Activated CD8-positive, alpha-beta memory T cell treated with anti-CD3 and anti-CD28 coated beads for 24 hours (primary cell): ENCODE measurements at regions not wholly inside any gene's neighbourhood (a gene's known extent, or its start where the extent isn't known, plus 50 kb on each side); places are given as distances from the start of the nearest gene placed in this dataset.
"Not testable (repeated sequence)": the region's sequence is repeated elsewhere in the genome, so short reads cannot be mapped to it uniquely, and the experiment has no call there.

Source experiments
- DNase-seq: peaks from one replicate; pipeline ENCODE4 v3.0.0-alpha.2; 2020

GRCh38 chr2:226184940-226185615 lies 614.5 kb downstream of the IRS1 start:
- DNase-seq = no peak

DNA sequence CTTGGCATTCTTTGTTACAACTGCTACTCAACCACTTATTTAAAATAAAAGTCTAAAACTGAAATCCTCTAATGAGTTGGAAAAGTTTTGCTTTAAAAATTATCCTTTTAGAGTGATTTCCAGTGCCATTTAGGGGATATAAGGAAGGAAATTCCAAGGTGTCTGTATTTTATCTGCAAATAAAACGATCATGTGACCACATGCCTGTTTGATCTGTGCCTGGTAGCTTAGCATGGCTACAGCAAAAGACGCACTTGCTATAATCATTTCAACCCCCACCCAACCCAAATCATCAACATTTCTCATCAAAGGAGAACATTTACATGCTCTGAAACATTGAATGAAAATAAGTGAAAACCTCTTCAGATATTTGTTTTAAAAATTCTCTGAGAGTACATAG lies 615.1 kb downstream of the IRS1 start:
- no peak for DNase-seq

DNA sequence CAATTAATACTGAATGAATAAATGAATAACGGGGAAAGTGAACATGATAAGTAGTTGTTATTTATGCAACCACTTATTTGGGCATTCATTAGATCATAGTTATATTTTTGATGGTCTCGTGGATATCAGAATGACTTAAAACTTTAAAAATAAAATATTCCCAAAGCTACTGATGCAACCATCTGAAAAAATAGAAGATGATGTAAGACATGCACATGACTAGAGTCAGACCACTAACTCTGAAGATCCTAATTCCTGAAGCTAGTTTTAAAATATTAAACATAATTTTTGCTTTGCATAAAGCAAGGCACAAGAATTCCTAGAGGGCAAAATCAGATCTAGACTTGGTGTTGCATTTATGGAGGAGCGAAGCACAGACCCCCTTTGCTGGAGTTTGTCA lies 616.1 kb downstream of the IRS1 start:
- no peak for DNase-seq

DNA sequence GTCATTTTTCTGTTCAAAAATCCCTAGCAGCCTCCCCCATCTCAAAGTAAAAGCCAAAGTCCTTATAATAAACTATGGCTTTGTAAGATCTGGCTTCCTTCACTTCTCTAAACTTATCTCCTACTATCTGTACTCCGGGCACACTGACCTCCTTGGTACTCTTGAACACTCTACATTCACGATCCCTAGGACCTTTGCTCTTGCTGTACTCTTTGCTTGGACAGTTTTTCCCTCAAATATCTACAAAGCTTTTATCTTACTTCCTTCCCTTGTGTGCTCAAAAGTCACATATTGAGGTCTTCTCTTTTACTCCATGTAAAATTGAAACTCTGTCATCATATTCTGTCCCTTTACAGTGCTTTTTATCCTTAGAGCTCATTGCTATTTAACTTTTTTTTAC lies 616.6 kb downstream of the IRS1 start:
- DNase-seq = no peak

- DNase-seq = no peak
These were observed 617.7 kb downstream of the IRS1 start for GRCh38 chr2:226181909-226182308.

DNA sequence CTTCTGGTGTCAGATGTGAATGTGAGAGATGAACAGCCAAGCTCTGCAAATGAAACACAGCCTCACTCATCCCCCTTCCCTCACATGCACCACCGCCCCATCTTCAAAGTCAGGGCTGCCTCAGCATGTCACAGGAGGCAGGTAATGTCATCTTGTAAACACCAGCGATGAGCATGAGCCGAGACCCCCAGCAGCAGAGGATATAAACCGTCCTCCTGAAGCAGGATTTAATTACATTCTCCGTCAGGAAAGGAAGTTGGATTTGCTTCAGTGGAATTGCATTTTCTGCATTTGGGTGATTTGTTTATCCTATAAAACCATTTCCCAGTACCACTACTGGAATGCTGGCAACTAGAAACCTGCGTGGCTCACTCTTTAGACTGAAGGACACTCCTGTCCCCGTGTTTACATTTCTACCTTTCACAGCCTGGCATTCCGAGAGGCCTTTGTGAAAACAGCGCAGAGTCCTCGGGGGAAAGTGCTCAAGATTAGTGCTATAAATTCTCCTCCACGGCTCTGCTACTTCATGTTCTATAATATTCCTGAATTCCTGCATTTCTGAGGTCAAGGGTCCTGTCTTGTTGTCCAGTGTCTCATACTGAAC lies 619.2 kb downstream of the IRS1 start:
- DNase-seq = no peak

DNA sequence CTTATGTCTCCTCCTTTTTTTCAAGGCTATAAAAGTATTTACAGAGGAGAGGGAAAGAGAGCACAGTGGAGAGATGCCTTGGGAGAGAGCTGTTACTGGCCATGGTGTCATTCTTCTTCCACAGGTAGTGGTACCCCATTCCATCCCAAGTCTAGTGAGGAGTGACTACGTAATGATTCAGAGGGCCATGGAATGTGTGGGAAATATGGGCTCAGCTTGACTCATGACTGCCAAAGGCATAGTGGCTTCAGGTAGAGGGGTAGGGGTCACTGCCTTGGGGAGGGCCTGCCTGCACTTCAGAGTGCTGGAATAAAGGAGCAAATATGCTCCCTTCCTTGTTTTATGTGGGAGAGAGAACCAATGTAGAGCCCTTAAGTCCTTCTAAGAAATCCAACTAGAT lies 620.6 kb downstream of the IRS1 start:
- no peak for DNase-seq

DNA sequence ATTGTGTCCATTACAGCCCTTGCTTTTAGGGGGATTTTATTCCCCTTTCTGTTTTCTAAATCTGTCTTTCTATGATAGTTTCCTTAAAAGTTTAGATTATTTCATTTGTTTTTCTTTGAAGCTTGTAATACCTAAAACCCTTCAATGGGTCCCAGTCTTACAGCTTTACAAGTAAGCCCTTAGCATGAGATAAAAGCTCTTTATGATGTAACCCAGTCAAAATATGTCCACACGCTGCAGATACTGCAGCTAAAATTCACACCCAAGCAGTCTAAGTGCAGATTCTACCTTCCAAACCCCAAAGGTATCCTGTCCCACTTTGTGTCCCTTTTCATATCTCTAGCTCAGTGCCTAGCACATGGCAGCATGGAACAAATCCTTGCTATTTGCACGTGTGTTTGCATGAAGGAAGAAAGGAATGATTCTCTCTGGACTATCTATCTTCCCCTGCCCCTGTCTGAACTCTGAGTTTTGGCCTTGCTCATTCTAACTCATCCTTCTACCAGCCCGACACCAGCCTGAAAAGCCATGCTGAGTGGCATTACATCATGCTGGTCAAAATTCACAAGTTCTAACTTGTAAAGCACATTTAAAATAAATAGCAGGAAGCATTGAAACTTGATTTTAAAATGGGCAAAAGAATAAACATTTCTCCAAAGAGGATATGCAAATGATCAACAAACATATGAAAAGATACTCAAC lies 623.2 kb downstream of the IRS1 start:
- no peak for DNase-seq

DNA sequence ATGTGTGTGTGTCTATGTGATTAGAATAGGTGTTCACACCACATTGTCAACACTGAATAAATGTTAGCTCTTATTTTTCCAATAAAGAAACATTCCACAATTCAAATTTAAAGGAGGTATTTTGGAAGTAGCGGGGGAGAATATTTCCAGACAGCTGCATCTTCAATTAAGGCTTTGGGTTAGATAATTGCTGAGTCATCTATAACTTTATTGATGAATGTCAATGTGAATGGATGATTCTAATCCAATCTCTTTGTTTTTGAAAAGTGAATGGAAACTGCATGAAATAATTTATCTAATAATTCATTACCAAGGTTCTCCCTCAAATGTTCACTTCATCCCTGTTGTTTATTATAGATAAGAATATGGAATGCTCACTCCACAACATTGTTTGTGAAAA lies 625.2 kb downstream of the IRS1 start:
- no peak for DNase-seq

DNA sequence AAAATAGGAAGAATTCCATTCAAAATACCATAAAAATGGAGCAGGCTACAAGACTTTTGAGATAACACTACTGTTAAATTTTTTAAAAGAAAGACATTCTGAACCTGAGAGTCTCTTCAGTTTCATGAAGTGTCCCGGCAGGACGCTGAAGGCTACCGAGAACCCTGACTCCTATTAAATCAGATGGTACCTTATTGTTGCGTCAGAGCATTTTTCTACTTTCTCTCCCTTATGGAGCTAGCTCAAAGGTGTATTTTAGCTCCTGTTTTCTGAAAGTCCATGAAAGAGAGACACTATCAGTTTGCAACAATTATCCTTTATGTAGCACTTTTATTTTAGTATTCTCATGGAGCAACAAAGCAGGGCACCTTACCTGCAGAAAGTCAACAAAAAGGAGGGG lies 626.7 kb downstream of the IRS1 start:
- no peak for DNase-seq

- no peak for DNase-seq
These were observed 627.3 kb downstream of the IRS1 start for GRCh38 chr2:226172309-226172708.

- DNase-seq = no peak
These were observed 629.7 kb downstream of the IRS1 start for GRCh38 chr2:226169751-226170581.

- no peak for DNase-seq
These were observed 631.0 kb downstream of the IRS1 start for GRCh38 chr2:226168496-226169160.

DNA sequence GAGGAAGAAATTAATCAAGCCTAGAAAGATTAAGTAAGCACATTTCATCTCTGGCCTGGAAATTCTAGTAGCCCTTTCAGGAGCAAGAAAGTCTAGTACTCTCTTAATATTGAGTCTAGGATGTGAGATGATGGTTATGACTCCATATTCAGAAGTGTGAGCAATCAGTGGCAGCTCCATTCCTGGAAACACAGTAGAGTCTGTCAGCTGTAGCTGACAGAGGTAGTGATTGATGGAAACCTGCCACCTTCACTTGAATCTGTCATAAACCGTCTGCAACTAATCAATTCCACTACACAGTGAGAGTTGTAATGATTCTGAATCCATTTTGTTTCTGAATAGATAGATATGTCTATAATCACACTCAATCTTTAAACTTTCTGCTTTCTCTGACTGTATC lies 635.1 kb downstream of the IRS1 start:
- no peak for DNase-seq

DNA sequence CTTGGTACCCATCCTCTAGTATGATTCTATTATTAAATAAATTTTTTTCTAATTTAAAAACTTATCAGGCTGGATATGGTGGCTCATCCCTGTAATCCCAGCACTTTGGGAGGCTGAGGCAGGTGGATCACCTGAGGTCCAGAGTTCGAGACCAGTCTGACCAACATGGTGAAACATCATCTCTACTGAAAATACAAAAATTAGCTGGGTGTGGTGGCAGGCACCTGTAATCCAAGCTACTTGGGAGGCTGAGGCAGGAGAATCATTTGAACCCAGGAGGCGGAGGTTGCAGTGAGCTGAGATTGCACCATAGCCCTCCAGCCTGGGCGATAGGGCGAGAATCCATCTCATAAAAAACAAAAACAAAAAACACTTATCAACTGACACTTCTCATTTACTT lies 639.0 kb downstream of the IRS1 start:
- DNase-seq = not testable (repeated sequence)

DNA sequence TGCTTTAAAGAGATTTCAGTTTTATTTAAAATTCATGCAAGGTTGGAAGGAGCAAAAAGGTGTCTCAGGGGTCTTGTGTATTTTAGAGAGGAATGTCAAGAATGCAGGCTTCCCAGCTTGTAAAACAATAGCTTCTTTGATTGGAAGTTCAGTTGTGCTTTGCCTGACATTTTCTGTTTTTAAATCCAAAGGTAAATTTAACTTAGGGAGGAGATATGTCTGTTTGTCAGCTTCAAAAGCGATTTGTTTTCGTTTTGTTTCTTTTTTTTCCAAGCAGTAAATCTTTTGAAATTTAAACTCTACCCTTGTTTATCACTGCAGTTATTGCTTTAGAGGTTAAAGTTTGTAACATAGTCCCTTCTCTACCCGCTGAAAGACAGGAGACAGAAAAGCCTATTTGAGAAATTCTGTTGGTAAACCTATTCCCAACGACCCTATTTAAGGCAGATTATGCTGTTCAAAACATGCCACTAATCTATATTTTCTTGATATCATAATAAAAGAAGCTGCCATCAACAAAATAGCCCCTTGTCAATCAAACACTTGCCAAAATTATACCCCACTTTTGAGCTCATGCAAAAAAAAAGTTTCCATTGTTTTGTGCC lies 639.6 kb downstream of the IRS1 start:
- DNase-seq = no peak

DNA sequence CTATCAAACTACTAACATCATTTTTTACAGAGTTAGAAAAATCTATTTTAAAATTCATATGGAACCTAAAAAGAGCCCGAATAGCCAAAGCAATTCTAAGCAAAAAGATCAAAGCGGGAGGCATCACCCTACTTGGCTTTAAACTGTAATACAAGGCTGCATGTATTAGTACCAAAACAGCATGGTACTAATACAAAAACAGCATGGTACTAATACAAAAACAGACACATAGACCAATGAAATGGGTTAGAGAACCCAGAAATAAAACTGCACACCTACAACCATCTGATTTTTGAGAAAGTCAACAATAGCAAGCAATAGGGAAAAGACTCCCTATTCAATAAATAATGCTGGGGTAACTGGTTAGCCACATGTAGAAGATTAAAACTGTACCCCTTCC lies 640.7 kb downstream of the IRS1 start:
- no peak for DNase-seq

- no peak for DNase-seq
These were observed 641.4 kb downstream of the IRS1 start for GRCh38 chr2:226158229-226158628.

- no peak for DNase-seq
These were observed 644.3 kb downstream of the IRS1 start for GRCh38 chr2:226155093-226155875.

GRCh38 chr2:226154610-226155009 lies 645.0 kb downstream of the IRS1 start:
- no peak for DNase-seq

- DNase-seq = no peak
These were observed 646.1 kb downstream of the IRS1 start for GRCh38 chr2:226153553-226153952.

DNA sequence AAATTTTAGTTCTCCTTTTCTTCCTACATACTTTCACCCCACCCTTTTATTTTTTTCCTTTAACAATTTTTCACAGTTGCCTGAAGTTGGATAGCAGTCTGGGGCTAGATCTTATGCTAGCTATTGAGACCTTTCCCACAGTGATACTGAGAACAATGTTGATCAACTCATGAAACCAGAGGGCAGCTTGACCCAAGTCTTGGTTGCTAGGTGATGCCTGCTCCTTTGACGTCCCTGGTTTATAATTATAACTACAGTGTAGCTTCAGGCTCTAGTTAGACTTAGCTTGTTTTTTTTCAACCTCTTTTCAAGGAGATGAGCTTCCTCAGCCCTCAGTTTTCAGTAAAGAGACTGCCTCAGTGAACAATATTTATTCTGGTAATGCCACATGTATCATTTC lies 648.5 kb downstream of the IRS1 start:
- DNase-seq = no peak
